Esophagus muscularis mucosa (tissue), 4 donors: ENCODE measurements at regions not wholly inside any gene's neighbourhood (a gene's known extent, or its start where the extent isn't known, plus 50 kb on each side); places are given as distances from the start of the nearest gene placed in this dataset.

Experiments
- EP300 ChIP-seq: sonication (generic); formaldehyde crosslinking; IDR thresholded peaks from one replicate; pipeline ENCODE4 v1.6.1; 2017; ENCODE audit warnings: antibody characterized with exemption
- POLR2A ChIP-seq: fragments of 450-650 bp; IDR thresholded peaks from one replicate; pipeline ENCODE4 v1.6.1; 2017; ENCODE audit warnings: antibody characterized with exemption, moderate library complexity, mild to moderate bottlenecking, low read depth
- TF ChIP-seq, protein P1 (sequence below), 3 experiments: fragments of 200-600 bp in 2 of 3; fragments of 450-650 bp in 1 of 3; sonication (generic) in 2 of 3; IDR thresholded peaks; one replicate each; pipeline ENCODE4 v1.5.1; 2017 to 2019; ENCODE audit warnings: antibody characterized with exemption in 3 of 3, mild to moderate bottlenecking in 2 of 3, moderate library complexity in 1 of 3

DNA sequence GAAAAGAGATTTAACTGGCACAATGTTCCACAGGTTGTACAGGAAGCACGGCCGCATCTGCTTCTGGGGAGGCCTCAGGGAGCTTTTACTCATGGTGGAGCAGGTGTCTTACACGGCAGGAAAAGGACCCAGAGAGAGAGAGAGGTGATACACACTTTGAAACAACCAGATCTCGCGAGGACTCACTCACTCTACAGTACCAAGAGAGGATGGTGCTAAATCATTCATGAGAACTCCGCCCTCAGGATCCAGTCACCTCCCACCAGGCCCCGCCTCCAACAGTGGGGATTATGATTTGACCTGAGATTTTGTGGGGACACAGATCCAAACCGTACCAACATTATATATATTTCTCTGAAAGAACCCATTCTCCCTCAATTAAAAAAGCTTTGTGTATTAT, 79.7 kb upstream of the DOCK10 start:
- TF ChIP-seq, protein P1, sequence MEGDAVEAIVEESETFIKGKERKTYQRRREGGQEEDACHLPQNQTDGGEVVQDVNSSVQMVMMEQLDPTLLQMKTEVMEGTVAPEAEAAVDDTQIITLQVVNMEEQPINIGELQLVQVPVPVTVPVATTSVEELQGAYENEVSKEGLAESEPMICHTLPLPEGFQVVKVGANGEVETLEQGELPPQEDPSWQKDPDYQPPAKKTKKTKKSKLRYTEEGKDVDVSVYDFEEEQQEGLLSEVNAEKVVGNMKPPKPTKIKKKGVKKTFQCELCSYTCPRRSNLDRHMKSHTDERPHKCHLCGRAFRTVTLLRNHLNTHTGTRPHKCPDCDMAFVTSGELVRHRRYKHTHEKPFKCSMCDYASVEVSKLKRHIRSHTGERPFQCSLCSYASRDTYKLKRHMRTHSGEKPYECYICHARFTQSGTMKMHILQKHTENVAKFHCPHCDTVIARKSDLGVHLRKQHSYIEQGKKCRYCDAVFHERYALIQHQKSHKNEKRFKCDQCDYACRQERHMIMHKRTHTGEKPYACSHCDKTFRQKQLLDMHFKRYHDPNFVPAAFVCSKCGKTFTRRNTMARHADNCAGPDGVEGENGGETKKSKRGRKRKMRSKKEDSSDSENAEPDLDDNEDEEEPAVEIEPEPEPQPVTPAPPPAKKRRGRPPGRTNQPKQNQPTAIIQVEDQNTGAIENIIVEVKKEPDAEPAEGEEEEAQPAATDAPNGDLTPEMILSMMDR (IDR thresholded peaks at IDR 0.05) = no peak
- TF ChIP-seq POLR2A = no peak
- TF ChIP-seq EP300 = no peak
